Astrocyte (in vitro differentiated cells and primary cell): ENCODE measurements at regions not wholly inside any gene's neighbourhood (a gene's known extent, or its start where the extent isn't known, plus 50 kb on each side); places are given as distances from the start of the nearest gene placed in this dataset.

Source experiments
- DNase-seq: peaks from one replicate; pipeline ENCODE4 v3.0.0-alpha.2; 2010; ENCODE audit warnings: low read depth
- FAIRE-seq: peaks from 2 replicates; lab custom pipeline; 2011; peaks lifted over from hg19 to GRCh38; lab: Jason Lieb, UNC
- H2AFZ ChIP-seq: 2 replicates; pipeline ENCODE4 v1.6.0; 2012; ENCODE audit warnings: low read depth, low read length, inconsistent platforms
- H3K27ac ChIP-seq: 2 replicates; pipeline ENCODE4 v1.5.1; 2011; ENCODE audit warnings: low read depth, low read length, inconsistent platforms
- H3K27me3 ChIP-seq: 2 replicates; pipeline ENCODE4 v1.6.0; 2011; ENCODE audit warnings: low read length, inconsistent platforms; ENCODE audit not compliant: insufficient read depth
- H3K36me3 ChIP-seq: 2 replicates; pipeline ENCODE4 v1.5.1; 2011; ENCODE audit warnings: low read length, inconsistent platforms; ENCODE audit not compliant: insufficient read depth
- H3K4me1 ChIP-seq: 2 replicates; pipeline ENCODE4 v1.5.1; 2011; ENCODE audit warnings: low read length, inconsistent platforms; ENCODE audit not compliant: insufficient read depth
- H3K4me2 ChIP-seq: 2 replicates; pipeline ENCODE4 v1.6.0; 2012; ENCODE audit warnings: low read length, inconsistent platforms
- H3K4me3 ChIP-seq: 2 replicates; pipeline ENCODE4 v1.5.1; 2011; ENCODE audit warnings: low read depth, mild to moderate bottlenecking, low read length, inconsistent platforms; ENCODE audit not compliant: insufficient read depth
- H3K79me2 ChIP-seq: 2 replicates; pipeline ENCODE4 v1.6.0; 2012; ENCODE audit warnings: mild to moderate bottlenecking, low read length, inconsistent platforms; ENCODE audit not compliant: insufficient read depth
- H3K9ac ChIP-seq: 2 replicates; pipeline ENCODE4 v1.6.0; 2012; ENCODE audit warnings: mild to moderate bottlenecking, low read length, inconsistent platforms
- H3K9me3 ChIP-seq: 2 replicates; pipeline ENCODE4 v1.5.1; 2012; ENCODE audit warnings: low read depth, mild to moderate bottlenecking, low read length, inconsistent platforms; ENCODE audit not compliant: insufficient read depth
- H4K20me1 ChIP-seq: 2 replicates; pipeline ENCODE4 v1.6.0; 2012; ENCODE audit warnings: low read length, inconsistent platforms; ENCODE audit not compliant: insufficient read depth
- H3K27ac Mint-ChIP-seq: one replicate; pipeline ENCODE4 v1.8.0; 2021; ENCODE audit warnings: mild to moderate bottlenecking, mixed read lengths; ENCODE audit not compliant: unreplicated experiment
- H3K27me3 Mint-ChIP-seq: one replicate; pipeline ENCODE4 v1.8.0; 2021; ENCODE audit warnings: low read depth, mixed read lengths; ENCODE audit not compliant: unreplicated experiment
- H3K36me3 Mint-ChIP-seq: one replicate; pipeline ENCODE4 v1.8.0; 2021; ENCODE audit warnings: low read depth, mixed read lengths; ENCODE audit not compliant: unreplicated experiment
- H3K4me1 Mint-ChIP-seq: one replicate; pipeline ENCODE4 v1.8.0; 2021; ENCODE audit warnings: low read depth, mixed read lengths; ENCODE audit not compliant: unreplicated experiment
- H3K4me3 Mint-ChIP-seq: one replicate; pipeline ENCODE4 v1.8.0; 2021; ENCODE audit warnings: mild to moderate bottlenecking, moderate library complexity, mixed read lengths; ENCODE audit not compliant: unreplicated experiment
- H3K9me3 Mint-ChIP-seq: one replicate; pipeline ENCODE4 v1.8.0; 2021; ENCODE audit warnings: mild to moderate bottlenecking, mixed read lengths; ENCODE audit not compliant: unreplicated experiment
- CTCF ChIP-seq: IDR thresholded peaks from 2 replicates; pipeline ENCODE4 v1.5.1; 2011; ENCODE audit warnings: low read depth, mild to moderate bottlenecking, inconsistent platforms, low read length, moderate library complexity; ENCODE audit not compliant: insufficient read depth
- EZH2 ChIP-seq: IDR thresholded peaks from 2 replicates; pipeline ENCODE4 v1.6.1; 2012; ENCODE audit warnings: mild to moderate bottlenecking, low read length, inconsistent platforms; ENCODE audit not compliant: insufficient read depth

DNA sequence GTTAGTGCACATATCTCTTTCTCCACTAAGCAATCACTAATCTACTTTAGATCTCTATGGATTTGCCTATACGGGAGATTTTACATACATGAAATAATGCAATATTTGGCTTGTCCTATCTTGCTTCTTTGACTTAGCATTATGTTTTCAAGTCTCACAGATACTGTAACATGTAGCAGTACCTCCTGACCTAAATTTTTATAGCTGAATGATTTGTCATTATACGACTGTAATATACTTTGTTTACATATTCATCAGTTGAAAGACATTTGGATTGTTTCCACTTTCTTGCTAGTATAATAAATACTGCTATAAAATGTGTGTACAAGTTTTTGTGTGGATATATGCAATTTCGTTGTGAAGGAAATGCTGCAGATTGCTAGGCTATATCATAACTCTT, 1520.8 kb upstream of the CDH6 start:
- no peaks in the 10 kb centered on the region for H3K36me3 ChIP-seq

DNA sequence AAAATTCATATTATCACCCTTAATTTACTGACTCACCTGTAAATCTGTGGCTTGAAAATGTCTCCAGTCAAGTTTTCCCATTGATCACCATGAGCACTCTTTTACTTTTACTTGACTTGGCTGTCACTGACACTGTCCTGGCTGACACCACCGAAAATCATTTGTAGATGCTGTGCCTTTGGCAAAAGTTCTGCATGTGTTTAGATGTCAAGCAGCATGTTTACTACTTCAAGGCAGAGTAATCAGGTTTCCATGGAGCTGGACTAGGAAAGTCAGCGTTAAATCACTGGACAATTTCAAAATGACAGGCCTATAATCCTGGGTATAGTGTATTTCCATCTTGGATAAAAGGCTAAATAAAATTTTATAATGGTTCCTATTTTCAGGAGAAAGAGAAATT, 1530.6 kb upstream of the CDH6 start:
- no peaks in the 10 kb centered on the region for H3K79me2 ChIP-seq

More for the DNA sequence above, 1520.8 kb upstream of the CDH6 start:
- Histone ChIP-seq H3K27me3 (no peaks in the 10 kb centered on the region), H4K20me1 (no peaks in the 10 kb centered on the region), H3K4me1 (no peaks in the 10 kb centered on the region), H3K9me3 (no peaks in the 10 kb centered on the region), H3K79me2 (no peaks in the 10 kb centered on the region), H2AFZ (no peak overlapping the region), H3K4me2 (no peak overlapping the region), H3K9ac (no peak overlapping the region), H3K27ac (no peak overlapping the region), H3K4me3 (no peak overlapping the region)
- TF ChIP-seq CTCF (no peak), EZH2 (no peak)
- no peaks in the 10 kb centered on the region for H3K36me3 Mint-ChIP-seq
- H3K27me3 Mint-ChIP-seq = no peaks in the 10 kb centered on the region
- no peak for FAIRE-seq
- H3K4me3 Mint-ChIP-seq = no peak overlapping the region
- peaks cover 5% of the 10 kb centered on the region for H3K9me3 Mint-ChIP-seq
- H3K4me1 Mint-ChIP-seq = no peaks in the 10 kb centered on the region
- no peak for DNase-seq
- no peak overlapping the region for H3K27ac Mint-ChIP-seq

More for the DNA sequence above, 1530.6 kb upstream of the CDH6 start:
- Histone ChIP-seq H3K9me3 (no peaks in the 10 kb centered on the region), H2AFZ (no peak overlapping the region), H3K9ac (no peak overlapping the region), H4K20me1 (no peaks in the 10 kb centered on the region), H3K27me3 (no peaks in the 10 kb centered on the region), H3K27ac (no peak overlapping the region), H3K36me3 (no peaks in the 10 kb centered on the region), H3K4me1 (no peaks in the 10 kb centered on the region), H3K4me3 (no peak overlapping the region), H3K4me2 (no peak overlapping the region)
- no peak for FAIRE-seq
- no peaks in the 10 kb centered on the region for H3K36me3 Mint-ChIP-seq
- TF ChIP-seq CTCF (no peak), EZH2 (no peak)
- no peaks in the 10 kb centered on the region for H3K27me3 Mint-ChIP-seq
- H3K4me1 Mint-ChIP-seq = no peaks in the 10 kb centered on the region
- H3K4me3 Mint-ChIP-seq = no peak overlapping the region
- no peak for DNase-seq
- no peak overlapping the region for H3K27ac Mint-ChIP-seq
- H3K9me3 Mint-ChIP-seq = no peaks in the 10 kb centered on the region
